Activated CD4-positive, alpha-beta memory T cell treated with anti-CD3 and anti-CD28 coated beads for 36 hours (primary cell): ENCODE measurements at regions not wholly inside any gene's neighbourhood (a gene's known extent, or its start where the extent isn't known, plus 50 kb on each side); places are given as distances from the start of the nearest gene placed in this dataset.

Source experiments
- CTCF ChIA-PET: fragments of 350-600 bp; sonication (Branson Sonifier 250); formaldehyde crosslinking; loops from one replicate; lab custom pipeline; 2021; ENCODE audit warnings: antibody characterized with exemption, inconsistent platforms; lab: Charles Lee
- POLR2A ChIA-PET: fragments of 350-600 bp; sonication (Branson Sonifier 250); formaldehyde crosslinking; loops from one replicate; lab custom pipeline; 2021; ENCODE audit warnings: antibody characterized with exemption; lab: Charles Lee
- DNase-seq: peaks from one replicate; pipeline ENCODE4 v3.0.0-alpha.2; 2020
- H3K27ac Mint-ChIP-seq: one replicate; pipeline ENCODE4 v1.8.0; 2021; ENCODE audit warnings: mixed read lengths
- H3K27me3 Mint-ChIP-seq: one replicate; pipeline ENCODE4 v1.8.0; 2021; ENCODE audit warnings: mixed read lengths
- H3K36me3 Mint-ChIP-seq: one replicate; pipeline ENCODE4 v1.8.0; 2021; ENCODE audit warnings: mixed read lengths
- H3K4me1 Mint-ChIP-seq: one replicate; pipeline ENCODE4 v1.8.0; 2021; ENCODE audit warnings: low read depth, mixed read lengths
- H3K4me3 Mint-ChIP-seq: one replicate; pipeline ENCODE4 v1.8.0; 2021; ENCODE audit warnings: mild to moderate bottlenecking, mixed read lengths
- H3K9me3 Mint-ChIP-seq: one replicate; pipeline ENCODE4 v1.8.0; 2021; ENCODE audit warnings: mixed read lengths
- intact Hi-C: fragments of 100-400 bp; cut with micrococcal nuclease; formaldehyde crosslinking; loops from one replicate; pipeline ENCODE4 v1.15.1; 2023

DNA sequence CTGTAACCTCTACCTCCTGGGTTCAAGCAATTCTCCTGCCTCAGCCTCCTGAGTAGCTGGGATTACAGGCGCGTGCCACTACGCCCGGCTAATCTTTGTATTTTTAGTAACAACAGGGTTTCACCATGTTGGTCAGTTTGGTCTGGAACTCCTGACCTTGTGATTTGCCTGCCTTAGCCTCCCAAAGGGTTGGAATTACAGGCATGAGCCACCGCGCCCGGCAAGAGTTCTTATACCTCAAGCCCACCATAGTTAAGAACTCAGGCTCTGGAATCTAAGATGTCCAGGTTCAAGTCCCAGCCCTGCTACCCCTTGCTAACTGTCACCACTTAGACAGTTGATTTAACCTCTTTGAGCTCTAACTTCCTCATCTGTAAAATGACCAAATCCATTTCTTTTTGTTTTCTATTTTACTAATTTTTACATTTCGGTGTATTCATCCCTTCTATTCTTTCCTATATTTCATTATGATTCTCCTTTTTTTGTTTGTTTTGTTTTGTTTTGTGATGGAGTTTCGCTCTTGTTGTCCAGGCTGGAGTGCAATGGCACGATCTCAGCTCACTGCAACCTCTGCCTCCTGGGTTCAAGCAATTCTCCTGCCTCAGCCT is 104.8 kb upstream of the ZNF217 start:
- CTCF ChIA-PET: interaction anchor here (1.4 kb wide), 1 partner anchor 218 kb away, joined by 3 read pairs; no protein-coding TSS in a partner anchor
- H3K36me3 Mint-ChIP-seq: no peaks in the 10 kb centered on the region
- POLR2A ChIA-PET: no interaction called here
- H3K4me3 Mint-ChIP-seq: no peak overlapping the region
- H3K4me1 Mint-ChIP-seq: peaks cover 11% of the 10 kb centered on the region
- H3K9me3 Mint-ChIP-seq: no peaks in the 10 kb centered on the region
- DNase-seq: no peak
- no peak overlapping the region for H3K27ac Mint-ChIP-seq
- H3K27me3 Mint-ChIP-seq: no peaks in the 10 kb centered on the region
- intact Hi-C loops: no loop called here

DNA sequence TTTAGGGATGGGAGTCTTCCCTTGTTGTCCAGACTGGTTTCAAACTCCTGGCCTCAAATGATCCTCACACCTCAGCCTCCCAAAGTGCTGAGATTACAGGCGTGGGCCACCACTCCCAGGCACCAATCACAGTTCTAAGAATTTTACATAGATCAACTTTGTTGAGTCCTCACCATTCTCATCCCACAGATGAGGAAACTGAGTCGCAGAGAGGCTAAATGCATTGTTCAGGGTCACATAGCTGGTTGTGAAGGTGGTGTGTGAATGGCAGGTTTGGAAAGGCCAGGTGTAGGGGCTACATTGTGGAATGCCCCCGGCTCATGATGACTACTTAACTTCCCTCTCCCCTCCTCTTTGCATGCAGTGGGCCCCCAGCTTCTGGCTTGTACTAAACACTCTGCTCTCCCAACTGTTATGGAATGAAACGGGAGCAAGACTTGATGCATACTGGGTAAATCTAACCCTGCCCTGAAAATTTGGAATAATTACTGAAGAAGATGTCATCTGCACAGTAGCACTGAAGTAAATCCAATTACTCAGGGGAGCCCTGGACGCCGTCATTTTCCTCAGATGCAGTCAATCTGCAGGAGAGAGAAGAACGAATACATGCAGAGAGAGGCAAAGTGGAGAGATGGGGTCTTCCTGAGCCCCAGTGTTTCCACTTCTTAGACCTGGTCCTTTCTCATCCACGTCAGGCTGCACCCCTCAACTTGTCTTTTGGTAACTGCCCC is 102.3 kb upstream of the ZNF217 start:
- no peak for DNase-seq
- H3K36me3 Mint-ChIP-seq: no peaks in the 10 kb centered on the region
- intact Hi-C loops: no loop called here
- ChIA-PET POLR2A (no interaction called here), CTCF (interaction anchor here (0.8 to 1.3 kb wide), 2 partner anchors 10 to 220 kb away, joined by 3 read pairs; no protein-coding TSS in a partner anchor)
- no peak overlapping the region for H3K4me3 Mint-ChIP-seq
- H3K4me1 Mint-ChIP-seq: peaks cover 16% of the 10 kb centered on the region
- H3K27ac Mint-ChIP-seq: no peak overlapping the region
- no peaks in the 10 kb centered on the region for H3K27me3 Mint-ChIP-seq
- no peaks in the 10 kb centered on the region for H3K9me3 Mint-ChIP-seq

- no peaks in the 10 kb centered on the region for H3K36me3 Mint-ChIP-seq
- no peaks in the 10 kb centered on the region for H3K9me3 Mint-ChIP-seq
- no peaks in the 10 kb centered on the region for H3K27me3 Mint-ChIP-seq
- no peak overlapping the region for H3K27ac Mint-ChIP-seq
- CTCF ChIA-PET: interaction anchor here (0.9 kb wide), 1 partner anchor 32 kb away, joined by 4 read pairs; no protein-coding TSS in a partner anchor
- H3K4me3 Mint-ChIP-seq: peak overlapping the region; percentile 18
- POLR2A ChIA-PET: no interaction called here
- no peak for DNase-seq
- peaks cover 17% of the 10 kb centered on the region for H3K4me1 Mint-ChIP-seq
- intact Hi-C loops: no loop called here
These were observed 99.7 kb upstream of the ZNF217 start for GRCh38 chr20:53693262-53693871.

GRCh38 chr20:53692465-53693067 is 98.9 kb upstream of the ZNF217 start:
- ChIA-PET CTCF (interaction anchor here (0.9 kb wide), 1 partner anchor 31 kb away, joined by 4 read pairs; no protein-coding TSS in a partner anchor), POLR2A (no interaction called here)
- Mint-ChIP-seq H3K27me3 (no peaks in the 10 kb centered on the region), H3K36me3 (no peaks in the 10 kb centered on the region), H3K4me1 (peaks cover 22% of the 10 kb centered on the region), H3K9me3 (no peaks in the 10 kb centered on the region), H3K27ac (peak overlapping the region; percentile 1), H3K4me3 (no peak overlapping the region)
- DNase-seq: peak; percentile 33
- intact Hi-C loops: no loop called here

GRCh38 chr20:53691811-53692192 is 98.2 kb upstream of the ZNF217 start:
- Mint-ChIP-seq H3K4me1 (peaks cover 25% of the 10 kb centered on the region), H3K9me3 (no peaks in the 10 kb centered on the region), H3K27ac (no peak overlapping the region), H3K27me3 (no peaks in the 10 kb centered on the region), H3K4me3 (no peak overlapping the region), H3K36me3 (no peaks in the 10 kb centered on the region)
- no peak for DNase-seq
- ChIA-PET CTCF (no interaction called here), POLR2A (no interaction called here)
- intact Hi-C loops: no loop called here

DNA sequence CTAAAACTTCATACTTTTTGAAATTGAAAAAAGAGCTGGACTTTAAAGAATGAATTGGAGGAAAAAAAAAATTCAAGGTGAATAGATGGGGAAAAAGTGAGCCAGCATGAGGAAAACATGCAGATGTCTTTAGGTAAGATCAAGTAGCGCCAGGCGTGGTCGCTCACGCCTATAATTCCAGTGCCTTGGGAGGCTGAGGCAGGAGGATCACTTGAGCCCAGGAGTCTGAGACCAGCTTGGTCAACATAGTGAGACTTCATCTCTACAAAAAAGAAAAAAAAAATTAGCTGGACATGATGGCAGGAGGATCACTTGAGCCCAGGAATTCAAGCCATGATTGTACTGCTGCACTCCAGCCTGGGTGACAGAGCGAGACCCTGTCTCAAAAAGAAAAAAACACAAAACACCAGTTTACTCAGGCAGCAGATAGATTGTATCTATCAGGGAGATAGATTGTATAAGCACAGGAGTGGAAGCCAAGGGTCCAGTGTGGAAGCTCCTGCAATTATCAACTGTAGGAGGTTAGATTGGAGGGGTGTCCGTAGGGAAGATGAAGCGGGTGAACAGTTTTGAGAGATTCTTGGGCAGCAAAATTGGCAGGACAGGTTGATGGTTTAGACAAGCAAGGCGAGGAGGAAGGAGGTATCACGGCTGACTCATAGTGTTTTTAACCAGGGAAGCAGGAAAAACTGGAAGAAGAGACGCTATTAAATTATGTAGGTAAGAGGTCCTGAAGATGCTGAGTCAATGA is 97.6 kb upstream of the ZNF217 start:
- Mint-ChIP-seq H3K27me3 (no peaks in the 10 kb centered on the region), H3K4me1 (peaks cover 26% of the 10 kb centered on the region), H3K36me3 (no peaks in the 10 kb centered on the region), H3K27ac (no peak overlapping the region), H3K4me3 (no peak overlapping the region), H3K9me3 (no peaks in the 10 kb centered on the region)
- no peak for DNase-seq
- POLR2A ChIA-PET: no interaction called here
- intact Hi-C loops: no loop called here
- CTCF ChIA-PET: no interaction called here

GRCh38 chr20:53688085-53688484 is 94.4 kb upstream of the ZNF217 start:
- DNase-seq: no peak
- no peaks in the 10 kb centered on the region for H3K36me3 Mint-ChIP-seq
- CTCF ChIA-PET: interaction anchor here (0.7 kb wide), 1 partner anchor 227 kb away, joined by 3 read pairs; no protein-coding TSS in a partner anchor
- peaks cover 33% of the 10 kb centered on the region for H3K4me1 Mint-ChIP-seq
- no peak overlapping the region for H3K4me3 Mint-ChIP-seq
- POLR2A ChIA-PET: interaction anchor here (0.6 to 0.7 kb wide), 3 partner anchors 48 to 122 kb away, joined by 3 read pairs; no protein-coding TSS in a partner anchor
- no peaks in the 10 kb centered on the region for H3K9me3 Mint-ChIP-seq
- no peak overlapping the region for H3K27ac Mint-ChIP-seq
- intact Hi-C loops: loop anchor here (5.0 kb wide), 1 partner anchor 154 kb away; no protein-coding TSS in a partner anchor
- no peaks in the 10 kb centered on the region for H3K27me3 Mint-ChIP-seq

DNA sequence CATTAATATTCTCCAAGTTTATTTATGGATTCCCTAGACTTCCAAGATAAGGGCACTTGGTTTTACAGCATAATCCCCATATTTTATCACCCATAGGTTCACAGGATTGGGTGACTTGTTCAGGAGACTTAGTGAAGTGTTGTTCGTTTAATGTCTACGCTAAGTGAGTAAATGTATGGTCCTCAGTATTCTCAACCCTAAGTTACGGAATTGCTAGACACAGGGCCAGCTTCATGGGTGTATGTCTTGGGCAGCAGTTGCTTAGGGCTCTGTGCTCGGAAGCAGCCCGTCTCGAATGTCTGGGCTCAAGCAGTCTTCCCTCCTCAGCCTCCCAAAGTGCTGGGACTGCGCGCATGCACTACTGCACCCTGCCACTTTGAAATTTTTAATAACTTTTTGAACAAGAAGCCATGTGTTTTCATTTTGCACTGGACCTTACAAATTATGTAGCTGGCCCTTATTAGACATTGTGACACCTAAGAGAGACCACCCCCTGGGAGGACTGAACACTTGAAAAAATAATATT is 91.5 kb upstream of the ZNF217 start:
- intact Hi-C loops: loop anchor here (5.0 kb wide), 1 partner anchor 157 kb away; no protein-coding TSS in a partner anchor
- H3K4me1 Mint-ChIP-seq: peaks cover 27% of the 10 kb centered on the region
- no peaks in the 10 kb centered on the region for H3K27me3 Mint-ChIP-seq
- no peaks in the 10 kb centered on the region for H3K36me3 Mint-ChIP-seq
- POLR2A ChIA-PET: interaction anchor here (0.7 to 1.4 kb wide), 6 partner anchors 23 to 218 kb away, joined by 3 to 11 read pairs (median 4); no protein-coding TSS in a partner anchor
- H3K4me3 Mint-ChIP-seq: no peak overlapping the region
- H3K9me3 Mint-ChIP-seq: no peaks in the 10 kb centered on the region
- peak overlapping the region; percentile 82 for H3K27ac Mint-ChIP-seq
- CTCF ChIA-PET: interaction anchor here (0.9 to 2.2 kb wide), 8 partner anchors 23 to 379 kb away, joined by 3 to 8 read pairs (median 4); no protein-coding TSS in a partner anchor
- no peak for DNase-seq

- Mint-ChIP-seq H3K4me3 (no peak overlapping the region), H3K27me3 (no peaks in the 10 kb centered on the region), H3K4me1 (peaks cover 21% of the 10 kb centered on the region), H3K36me3 (no peaks in the 10 kb centered on the region), H3K27ac (no peak overlapping the region), H3K9me3 (no peaks in the 10 kb centered on the region)
- no peak for DNase-seq
- ChIA-PET CTCF (interaction anchor here (0.6 to 1.1 kb wide), 2 partner anchors 20 to 22 kb away, joined by 3 read pairs; no protein-coding TSS in a partner anchor), POLR2A (no interaction called here)
- intact Hi-C loops: no loop called here
These were observed 89.9 kb upstream of the ZNF217 start for GRCh38 chr20:53683506-53683905.

GRCh38 chr20:53681352-53682212 is 87.9 kb upstream of the ZNF217 start:
- Mint-ChIP-seq H3K4me3 (no peak overlapping the region), H3K4me1 (peaks cover 22% of the 10 kb centered on the region), H3K36me3 (no peaks in the 10 kb centered on the region), H3K27ac (no peak overlapping the region), H3K27me3 (no peaks in the 10 kb centered on the region), H3K9me3 (no peaks in the 10 kb centered on the region)
- intact Hi-C loops: no loop called here
- CTCF ChIA-PET: no interaction called here
- POLR2A ChIA-PET: no interaction called here
- no peak for DNase-seq
